Activated B cell treated with CpG ODN at 0.5 μM for 24 hours (primary cell): ENCODE measurements at regions not wholly inside any gene's neighbourhood (a gene's known extent, or its start where the extent isn't known, plus 50 kb on each side); places are given as distances from the start of the nearest gene placed in this dataset.

Source experiments
- ATAC-seq: fragments of 200-7000 bp; cut with Tn5 transposase; one replicate; pipeline ENCODE4 v1.10.0; 2021; ENCODE audit warnings: low read depth, mild to moderate bottlenecking, moderate library complexity
- CTCF ChIA-PET: fragments of 350-600 bp; sonication (Branson Sonifier 250); formaldehyde crosslinking; loops from one replicate; lab custom pipeline; 2021; ENCODE audit warnings: antibody characterized with exemption; lab: Charles Lee
- POLR2A ChIA-PET: fragments of 350-600 bp; sonication (Branson Sonifier 250); formaldehyde crosslinking; loops from one replicate; lab custom pipeline; 2021; ENCODE audit warnings: antibody characterized with exemption; lab: Charles Lee
- DNase-seq: peaks from one replicate; pipeline ENCODE4 v3.0.0; 2022
- H3K27ac Mint-ChIP-seq: one replicate; pipeline ENCODE4 v1.8.0; 2020; ENCODE audit warnings: mixed read lengths
- H3K27me3 Mint-ChIP-seq: one replicate; pipeline ENCODE4 v1.8.0; 2021; ENCODE audit warnings: mixed read lengths
- H3K36me3 Mint-ChIP-seq: one replicate; pipeline ENCODE4 v1.8.0; 2021; ENCODE audit warnings: low read depth, mixed read lengths
- H3K4me1 Mint-ChIP-seq: one replicate; pipeline ENCODE4 v1.8.0; 2021; ENCODE audit warnings: mixed read lengths
- H3K4me3 Mint-ChIP-seq: one replicate; pipeline ENCODE4 v1.8.0; 2020; ENCODE audit warnings: mild to moderate bottlenecking, mixed read lengths
- H3K9me3 Mint-ChIP-seq: one replicate; pipeline ENCODE4 v1.8.0; 2020; ENCODE audit warnings: mixed read lengths
- CTCF ChIP-seq: fragments of 200-600 bp; IDR thresholded peaks from one replicate; pipeline ENCODE4 v1.8.0; 2022; ENCODE audit warnings: antibody characterized with exemption, mild to moderate bottlenecking
- intact Hi-C: fragments of 100-400 bp; cut with micrococcal nuclease; formaldehyde crosslinking; loops from one replicate; pipeline ENCODE4 v1.15.1; 2024

GRCh38 chr4:111717921-111718320, 427.3 kb upstream of the FAM241A start:
- ChIA-PET POLR2A (no interaction called here), CTCF (no interaction called here)
- Mint-ChIP-seq H3K36me3 (no peaks in the 10 kb centered on the region), H3K27me3 (no peaks in the 10 kb centered on the region), H3K27ac (no peak overlapping the region), H3K4me1 (no peaks in the 10 kb centered on the region), H3K4me3 (no peak overlapping the region), H3K9me3 (no peaks in the 10 kb centered on the region)
- intact Hi-C loops, result no loop called here
- TF ChIP-seq CTCF, result no peak
- no peak for DNase-seq
- ATAC-seq, result no peak

- ChIA-PET POLR2A (no interaction called here), CTCF (no interaction called here)
- no peak overlapping the region for H3K4me3 Mint-ChIP-seq
- ATAC-seq (no peak), DNase-seq (no peak)
- no peaks in the 10 kb centered on the region for H3K4me1 Mint-ChIP-seq
- no peaks in the 10 kb centered on the region for H3K9me3 Mint-ChIP-seq
- intact Hi-C loops, result no loop called here
- TF ChIP-seq CTCF, result no peak
- no peak overlapping the region for H3K27ac Mint-ChIP-seq
- H3K27me3 Mint-ChIP-seq, result no peaks in the 10 kb centered on the region
- H3K36me3 Mint-ChIP-seq, result no peaks in the 10 kb centered on the region
Measured at GRCh38 chr4:111718763-111719559, 426.3 kb upstream of the FAM241A start.

- H3K27me3 Mint-ChIP-seq, result no peaks in the 10 kb centered on the region
- no peak overlapping the region for H3K4me3 Mint-ChIP-seq
- intact Hi-C loops, result no loop called here
- no peak for TF ChIP-seq CTCF
- DNase-seq, result no peak
- no peaks in the 10 kb centered on the region for H3K9me3 Mint-ChIP-seq
- H3K4me1 Mint-ChIP-seq, result no peaks in the 10 kb centered on the region
- no peak overlapping the region for H3K27ac Mint-ChIP-seq
- CTCF ChIA-PET, result no interaction called here
- POLR2A ChIA-PET, result no interaction called here
- no peaks in the 10 kb centered on the region for H3K36me3 Mint-ChIP-seq
- no peak for ATAC-seq
Measured at GRCh38 chr4:111720866-111721265, 424.4 kb upstream of the FAM241A start.

GRCh38 chr4:111722213-111722720, 423.0 kb upstream of the FAM241A start:
- ChIA-PET POLR2A (no interaction called here), CTCF (no interaction called here)
- TF ChIP-seq CTCF, result no peak
- Mint-ChIP-seq H3K4me3 (no peak overlapping the region), H3K36me3 (no peaks in the 10 kb centered on the region), H3K4me1 (no peaks in the 10 kb centered on the region), H3K27ac (no peak overlapping the region), H3K9me3 (no peaks in the 10 kb centered on the region), H3K27me3 (no peaks in the 10 kb centered on the region)
- ATAC-seq, result no peak
- intact Hi-C loops, result no loop called here
- DNase-seq, result no peak

GRCh38 chr4:111736516-111736915, 408.7 kb upstream of the FAM241A start:
- intact Hi-C loops, result no loop called here
- Mint-ChIP-seq H3K4me3 (no peak overlapping the region), H3K36me3 (no peaks in the 10 kb centered on the region), H3K27me3 (no peaks in the 10 kb centered on the region), H3K27ac (no peak overlapping the region), H3K4me1 (no peaks in the 10 kb centered on the region), H3K9me3 (no peaks in the 10 kb centered on the region)
- CTCF ChIA-PET, result no interaction called here
- ATAC-seq (no peak), DNase-seq (no peak)
- POLR2A ChIA-PET, result no interaction called here
- TF ChIP-seq CTCF, result no peak
